GM12878 (cell line): ENCODE measurements at regions not wholly inside any gene's neighbourhood (a gene's known extent, or its start where the extent isn't known, plus 50 kb on each side); places are given as distances from the start of the nearest gene placed in this dataset.

Source experiments
- ATAC-seq: fragments of 200-7000 bp; cut with Tn5 transposase; 3 replicates; pipeline ENCODE4 v1.9.1; 2020; ENCODE audit warnings: mild to moderate bottlenecking, moderate library complexity
- BruUV-seq: library from RNA; stranded (reverse); fragments of 400-500 nt; replicated peaks from 2 replicates; lab custom pipeline; 2021; lab: Mats Ljungman, UMichigan
- CTCF ChIA-PET: fragments of 300-600 bp; sonication (Branson Sonifier 250); formaldehyde crosslinking; extraction: SDS; loops from one replicate; lab custom pipeline; 2021; ENCODE audit warnings: inconsistent platforms; lab: Yijun Ruan, JAX
- POLR2A ChIA-PET: fragments of 350-600 bp; formaldehyde crosslinking; extraction: SDS; loops from one replicate; lab custom pipeline; 2021; ENCODE audit warnings: inconsistent platforms; lab: Charles Lee
- RAD21 ChIA-PET: fragments of 300-600 bp; sonication (Branson Sonifier 250); formaldehyde crosslinking; loops from one replicate; lab custom pipeline; 2023; ENCODE audit warnings: antibody characterized with exemption; ENCODE audit not compliant: unreplicated experiment; lab: Charles Lee
- SMC1A ChIA-PET: fragments of 300-600 bp; sonication (Branson Sonifier 250); formaldehyde crosslinking; loops from one replicate; lab custom pipeline; 2023; ENCODE audit not compliant: unreplicated experiment, uncharacterized antibody; lab: Charles Lee
- DNase-seq: peaks from one replicate; pipeline ENCODE4 v3.0.0-alpha.2; 2011; ENCODE audit warnings: low read depth, low spot score
- FAIRE-seq: peaks from 3 replicates; lab custom pipeline; 2011; peaks lifted over from hg19 to GRCh38; lab: Jason Lieb, UNC
- H2AFZ ChIP-seq: 2 replicates; pipeline ENCODE4 v1.6.0; 2011; ENCODE audit warnings: low read depth, low read length, control low read depth; ENCODE audit not compliant: control insufficient read depth
- H3K27ac ChIP-seq: 2 replicates; pipeline ENCODE4 v1.5.1; 2011; ENCODE audit warnings: control low read depth; ENCODE audit not compliant: control insufficient read depth, insufficient read depth
- H3K27me3 ChIP-seq, 2 experiments: replicated peaks in 1 of 2; 2 replicates each; pipeline versions ENCODE4 v1.6.0 to v1.6.1; 2011; ENCODE audit warnings: low read length in 1 of 2; ENCODE audit not compliant: control insufficient read depth in 2 of 2, insufficient read depth in 2 of 2
- H3K36me3 ChIP-seq, 2 experiments: 2 replicates each; pipeline ENCODE4 v1.5.1; 2011; ENCODE audit warnings: low read length in 1 of 2; ENCODE audit not compliant: control insufficient read depth in 2 of 2, insufficient read depth in 2 of 2
- H3K4me1 ChIP-seq: 2 replicates; pipeline ENCODE4 v1.6.1; 2011; ENCODE audit warnings: mild to moderate bottlenecking, low read length, moderate library complexity, mixed read lengths; ENCODE audit not compliant: control insufficient read depth, insufficient read depth
- H3K4me2 ChIP-seq: 2 replicates; pipeline ENCODE4 v1.6.0; 2011; ENCODE audit warnings: control low read depth; ENCODE audit not compliant: control insufficient read depth, insufficient read depth
- H3K4me3 ChIP-seq: fragments of 200-600 bp; sonication (generic); 2 replicates; pipeline ENCODE4 v1.5.1; 2016
- H3K79me2 ChIP-seq: 2 replicates; pipeline ENCODE4 v1.6.0; 2011; ENCODE audit warnings: low read length; ENCODE audit not compliant: control insufficient read depth, insufficient read depth
- H3K9ac ChIP-seq: 2 replicates; pipeline ENCODE4 v1.8.0; 2011; ENCODE audit warnings: low read length, control low read depth, mixed read lengths; ENCODE audit not compliant: control insufficient read depth, insufficient read depth
- H3K9me3 ChIP-seq: replicated peaks from 3 replicates; pipeline ENCODE4 v1.5.1; 2011; ENCODE audit warnings: mild to moderate bottlenecking, low read length; ENCODE audit not compliant: control insufficient read depth, insufficient read depth
- H4K20me1 ChIP-seq: 2 replicates; pipeline ENCODE4 v1.6.0; 2011; ENCODE audit not compliant: control insufficient read depth, insufficient read depth
- GABPA ChIP-seq: IDR thresholded peaks from 2 replicates; pipeline ENCODE4 v1.6.1; 2014; ENCODE audit warnings: antibody characterized with exemption, low read depth, mild to moderate bottlenecking, inconsistent platforms
- IKZF1 ChIP-seq: fragments of 450-650 bp; conservative IDR thresholded peaks from 2 replicates; pipeline ENCODE4 v1.6.1; 2017; ENCODE audit warnings: antibody characterized with exemption, mild to moderate bottlenecking
- KLF5 ChIP-seq: fragments of 450-650 bp; IDR thresholded peaks from 2 replicates; pipeline ENCODE4 v1.6.1; 2014; ENCODE audit warnings: mild to moderate bottlenecking; ENCODE audit not compliant: partially characterized antibody
- NR2C1 ChIP-seq: fragments of 450-650 bp; IDR thresholded peaks from 2 replicates; pipeline ENCODE4 v1.6.1; 2017; ENCODE audit warnings: antibody characterized with exemption, mild to moderate bottlenecking, moderate library complexity
- PAX5 ChIP-seq: IDR thresholded peaks from 2 replicates; pipeline ENCODE4 v1.6.1; 2011; ENCODE audit warnings: low read depth, low read length, borderline replicate concordance
- SMC3 ChIP-seq: IDR thresholded peaks from 2 replicates; pipeline ENCODE4 v1.6.1; 2011; ENCODE audit warnings: low read length, improper control_type of control experiment, borderline replicate concordance
- WRNIP1 ChIP-seq: IDR thresholded peaks from 2 replicates; pipeline ENCODE4 v1.6.1; 2011; ENCODE audit warnings: low read depth, low read length, improper control_type of control experiment, borderline replicate concordance
- WGBS: methylation state at CpG from one replicate; pipeline ENCODE4 v1.1.6; 2016; ENCODE audit warnings: low lambda C conversion rate; ENCODE audit not compliant: insufficient replicate concordance, insufficient coverage; ENCODE audit errors: missing lambda C conversion rate; 5-methylcytosine and 5-hydroxymethylcytosine counted together
- in situ Hi-C: fragments of 300-500 bp; cut with MboI; formaldehyde crosslinking; loops from 9 replicates; pipeline ENCODE4 v1.14.3; 2018; ENCODE audit warnings: mixed read lengths
- intact Hi-C: fragments of 100-400 bp; cut with micrococcal nuclease; formaldehyde crosslinking; loops from one replicate; pipeline ENCODE4 v1.14.2; 2022; ENCODE audit not compliant: unreplicated experiment
- TF ChIP-seq, protein P1 (sequence below): fragments of 450-650 bp; IDR thresholded peaks from 2 replicates; pipeline ENCODE4 v1.6.1; 2017; ENCODE audit warnings: mild to moderate bottlenecking, low read depth, inconsistent platforms; ENCODE audit not compliant: poor library complexity, severe bottlenecking
- TF ChIP-seq, protein P2 (sequence below): fragments of 450-650 bp; IDR thresholded peaks from 2 replicates; pipeline ENCODE4 v1.6.1; 2017; ENCODE audit warnings: low read depth, mild to moderate bottlenecking, moderate library complexity
- TF ChIP-seq, protein P3 (sequence below): fragments of 150-350 bp; IDR thresholded peaks from 2 replicates; pipeline ENCODE4 v1.6.1; 2014; ENCODE audit warnings: mild to moderate bottlenecking, low read depth, low read length

DNA sequence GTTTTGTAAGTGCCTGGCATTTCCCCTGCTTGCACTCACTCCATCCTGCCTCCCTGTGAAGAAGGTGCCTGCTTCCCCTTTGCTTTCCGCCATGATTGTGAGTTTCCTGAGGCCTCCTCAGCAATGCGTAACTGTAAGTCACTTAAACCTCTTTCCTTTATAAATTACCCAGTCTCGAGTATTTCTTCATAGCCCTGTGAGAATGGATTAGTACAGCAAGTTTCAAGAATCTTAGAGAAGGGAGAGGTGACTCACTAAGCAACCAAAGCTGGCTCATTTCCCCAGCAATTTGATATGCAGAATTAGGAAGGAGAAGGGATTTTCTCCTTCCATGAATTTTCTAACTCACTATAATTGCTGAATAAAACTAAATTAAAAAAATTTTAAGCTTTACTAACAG is 251.0 kb upstream of the FOXG1 start:
- no peaks in the 10 kb centered on the region for H3K36me3 ChIP-seq
- in situ Hi-C loops (no loop called here), intact Hi-C loops (no loop called here)
- ChIA-PET POLR2A (no interaction called here), SMC1A (no interaction called here), CTCF (no interaction called here), RAD21 (no interaction called here)
- no TSS peak for BruUV-seq
- no peaks in the 10 kb centered on the region for H3K79me2 ChIP-seq
- TF ChIP-seq PAX5 = no peak
- TF ChIP-seq, protein P1, sequence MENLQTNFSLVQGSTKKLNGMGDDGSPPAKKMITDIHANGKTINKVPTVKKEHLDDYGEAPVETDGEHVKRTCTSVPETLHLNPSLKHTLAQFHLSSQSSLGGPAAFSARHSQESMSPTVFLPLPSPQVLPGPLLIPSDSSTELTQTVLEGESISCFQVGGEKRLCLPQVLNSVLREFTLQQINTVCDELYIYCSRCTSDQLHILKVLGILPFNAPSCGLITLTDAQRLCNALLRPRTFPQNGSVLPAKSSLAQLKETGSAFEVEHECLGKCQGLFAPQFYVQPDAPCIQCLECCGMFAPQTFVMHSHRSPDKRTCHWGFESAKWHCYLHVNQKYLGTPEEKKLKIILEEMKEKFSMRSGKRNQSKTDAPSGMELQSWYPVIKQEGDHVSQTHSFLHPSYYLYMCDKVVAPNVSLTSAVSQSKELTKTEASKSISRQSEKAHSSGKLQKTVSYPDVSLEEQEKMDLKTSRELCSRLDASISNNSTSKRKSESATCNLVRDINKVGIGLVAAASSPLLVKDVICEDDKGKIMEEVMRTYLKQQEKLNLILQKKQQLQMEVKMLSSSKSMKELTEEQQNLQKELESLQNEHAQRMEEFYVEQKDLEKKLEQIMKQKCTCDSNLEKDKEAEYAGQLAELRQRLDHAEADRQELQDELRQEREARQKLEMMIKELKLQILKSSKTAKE = no peak
- no peak for TF ChIP-seq GABPA
- TF ChIP-seq, protein P2, sequence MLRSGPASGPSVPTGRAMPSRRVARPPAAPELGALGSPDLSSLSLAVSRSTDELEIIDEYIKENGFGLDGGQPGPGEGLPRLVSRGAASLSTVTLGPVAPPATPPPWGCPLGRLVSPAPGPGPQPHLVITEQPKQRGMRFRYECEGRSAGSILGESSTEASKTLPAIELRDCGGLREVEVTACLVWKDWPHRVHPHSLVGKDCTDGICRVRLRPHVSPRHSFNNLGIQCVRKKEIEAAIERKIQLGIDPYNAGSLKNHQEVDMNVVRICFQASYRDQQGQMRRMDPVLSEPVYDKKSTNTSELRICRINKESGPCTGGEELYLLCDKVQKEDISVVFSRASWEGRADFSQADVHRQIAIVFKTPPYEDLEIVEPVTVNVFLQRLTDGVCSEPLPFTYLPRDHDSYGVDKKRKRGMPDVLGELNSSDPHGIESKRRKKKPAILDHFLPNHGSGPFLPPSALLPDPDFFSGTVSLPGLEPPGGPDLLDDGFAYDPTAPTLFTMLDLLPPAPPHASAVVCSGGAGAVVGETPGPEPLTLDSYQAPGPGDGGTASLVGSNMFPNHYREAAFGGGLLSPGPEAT = no peak
- TF ChIP-seq IKZF1 = no peak
- TF ChIP-seq WRNIP1 = no peak
- TF ChIP-seq NR2C1 = no peak
- TF ChIP-seq, protein P3, sequence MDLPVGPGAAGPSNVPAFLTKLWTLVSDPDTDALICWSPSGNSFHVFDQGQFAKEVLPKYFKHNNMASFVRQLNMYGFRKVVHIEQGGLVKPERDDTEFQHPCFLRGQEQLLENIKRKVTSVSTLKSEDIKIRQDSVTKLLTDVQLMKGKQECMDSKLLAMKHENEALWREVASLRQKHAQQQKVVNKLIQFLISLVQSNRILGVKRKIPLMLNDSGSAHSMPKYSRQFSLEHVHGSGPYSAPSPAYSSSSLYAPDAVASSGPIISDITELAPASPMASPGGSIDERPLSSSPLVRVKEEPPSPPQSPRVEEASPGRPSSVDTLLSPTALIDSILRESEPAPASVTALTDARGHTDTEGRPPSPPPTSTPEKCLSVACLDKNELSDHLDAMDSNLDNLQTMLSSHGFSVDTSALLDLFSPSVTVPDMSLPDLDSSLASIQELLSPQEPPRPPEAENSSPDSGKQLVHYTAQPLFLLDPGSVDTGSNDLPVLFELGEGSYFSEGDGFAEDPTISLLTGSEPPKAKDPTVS = no peak
- no peak for TF ChIP-seq KLF5
- TF ChIP-seq SMC3 = no peak
- H3K9me3 ChIP-seq = no peaks in the 10 kb centered on the region; the same call in 2 of the 3 replicates
- H2AFZ ChIP-seq = no peak overlapping the region
- no peak overlapping the region for H3K27ac ChIP-seq
- no peaks in the 10 kb centered on the region for H4K20me1 ChIP-seq
- H3K4me3 ChIP-seq = no peak overlapping the region
- H3K27me3 ChIP-seq = no peaks in the 10 kb centered on the region
- FAIRE-seq (no peak), ATAC-seq (no peak), DNase-seq (no peak)
- WGBS = 26% methylated on average over 3 of the region's 3 CpGs
- H3K4me2 ChIP-seq = no peak overlapping the region
- H3K9ac ChIP-seq = no peak overlapping the region
- H3K4me1 ChIP-seq = no peaks in the 10 kb centered on the region
